IMR-90 (cell line): ENCODE measurements at regions not wholly inside any gene's neighbourhood (a gene's known extent, or its start where the extent isn't known, plus 50 kb on each side); places are given as distances from the start of the nearest gene placed in this dataset.
"Not testable (repeated sequence)": the region's sequence is repeated elsewhere in the genome, so short reads cannot be mapped to it uniquely, and the experiment has no call there.

Source experiments
- ATAC-seq: fragments of 200-7000 bp; cut with Tn5 transposase; 2 replicates; pipeline ENCODE4 v1.9.1; 2020; ENCODE audit warnings: low read depth, mild to moderate bottlenecking, moderate library complexity
- BruUV-seq: library from RNA; stranded (reverse); fragments of 400-500 nt; replicated peaks from 2 replicates; lab custom pipeline; 2021; lab: Mats Ljungman, UMichigan
- CTCF ChIA-PET: fragments of 300-600 bp; formaldehyde crosslinking; extraction: SDS; loops from one replicate; lab custom pipeline; 2021; ENCODE audit warnings: antibody characterized with exemption; lab: Yijun Ruan, JAX
- POLR2A ChIA-PET: fragments of 300-600 bp; sonication (Branson Sonifier 250); formaldehyde crosslinking; loops from one replicate; lab custom pipeline; 2022; ENCODE audit warnings: antibody characterized with exemption; ENCODE audit not compliant: unreplicated experiment; lab: Charles Lee
- DNase-seq: peaks from one replicate; pipeline ENCODE4 v3.0.0; 2013
- H2AFZ ChIP-seq: replicated peaks from 2 replicates; pipeline ENCODE3; 2013; ENCODE audit warnings: low read length, mild to moderate bottlenecking; ENCODE audit not compliant: poor library complexity
- H2AK5ac ChIP-seq: 2 replicates; pipeline ENCODE4 v1.6.1; 2013; ENCODE audit warnings: low read depth, low read length, inconsistent platforms
- H2AK9ac ChIP-seq: replicated peaks from 2 replicates; pipeline ENCODE3; 2013; ENCODE audit warnings: mild to moderate bottlenecking, low read depth, low read length, moderate library complexity; ENCODE audit not compliant: poor library complexity
- H2BK120ac ChIP-seq: 2 replicates; pipeline ENCODE4 v1.6.1; 2013; ENCODE audit warnings: low read depth, low read length, inconsistent platforms
- H2BK15ac ChIP-seq: 3 replicates; pipeline ENCODE4 v1.6.1; 2013; ENCODE audit warnings: low read depth, low read length, inconsistent platforms
- H2BK20ac ChIP-seq: 2 replicates; pipeline ENCODE4 v1.6.1; 2013; ENCODE audit warnings: low read depth, mild to moderate bottlenecking, inconsistent platforms, low read length, moderate library complexity
- H2BK5ac ChIP-seq: 2 replicates; pipeline ENCODE4 v1.6.1; 2013; ENCODE audit warnings: mild to moderate bottlenecking, low read depth, low read length, inconsistent platforms; ENCODE audit not compliant: poor library complexity, severe bottlenecking
- H3K14ac ChIP-seq: replicated peaks from 2 replicates; pipeline ENCODE4 v1.6.1; 2013; ENCODE audit warnings: low read depth, low read length, inconsistent platforms
- H3K18ac ChIP-seq: 2 replicates; pipeline ENCODE4 v1.6.1; 2013; ENCODE audit warnings: low read depth, low read length, control low read depth
- H3K23ac ChIP-seq: 2 replicates; pipeline ENCODE4 v1.6.1; 2013; ENCODE audit warnings: low read depth, low read length, inconsistent platforms
- H3K27ac ChIP-seq: 2 replicates; pipeline ENCODE4 v1.5.1; 2013; ENCODE audit warnings: mild to moderate bottlenecking, control low read depth, low read length; ENCODE audit not compliant: insufficient read depth
- H3K27me3 ChIP-seq: 2 replicates; pipeline ENCODE4 v1.6.1; 2013; ENCODE audit warnings: low read length; ENCODE audit not compliant: control insufficient read depth, insufficient read depth
- H3K36me3 ChIP-seq: 2 replicates; pipeline ENCODE4 v1.6.1; 2013; ENCODE audit warnings: low read length, mixed read lengths; ENCODE audit not compliant: control insufficient read depth, insufficient read depth
- H3K4ac ChIP-seq: 2 replicates; pipeline ENCODE4 v1.6.1; 2013; ENCODE audit warnings: low read depth, low read length, inconsistent platforms
- H3K4me1 ChIP-seq: 2 replicates; pipeline ENCODE4 v1.6.1; 2013; ENCODE audit warnings: low read length, mixed read lengths; ENCODE audit not compliant: control insufficient read depth, insufficient read depth
- H3K4me2 ChIP-seq: 2 replicates; pipeline ENCODE4 v1.6.1; 2013; ENCODE audit warnings: low read depth, mild to moderate bottlenecking, control low read depth, low read length, moderate library complexity
- H3K4me3 ChIP-seq: 2 replicates; pipeline ENCODE4 v1.5.1; 2013; ENCODE audit warnings: low read depth, mild to moderate bottlenecking, control low read depth, low read length, moderate library complexity; ENCODE audit not compliant: insufficient read depth
- H3K56ac ChIP-seq: 2 replicates; pipeline ENCODE4 v1.6.1; 2013; ENCODE audit warnings: low read length, inconsistent platforms; ENCODE audit not compliant: insufficient read depth; ENCODE audit errors: extremely low read depth
- H3K79me1 ChIP-seq, 2 experiments: 2 replicates each; pipeline ENCODE4 v1.6.1; 2013; ENCODE audit warnings: low read length in 2 of 2, inconsistent platforms in 1 of 2, low read depth in 1 of 2
- H3K9ac ChIP-seq: 2 replicates; pipeline ENCODE4 v1.6.1; 2013; ENCODE audit warnings: low read depth, low read length, control low read depth
- H3K9me1 ChIP-seq: 2 replicates; pipeline ENCODE4 v1.6.1; 2013; ENCODE audit warnings: low read length, inconsistent platforms; ENCODE audit not compliant: insufficient read depth
- H3K9me3 ChIP-seq: 2 replicates; pipeline ENCODE4 v1.6.1; 2013; ENCODE audit warnings: low read length; ENCODE audit not compliant: control insufficient read depth, insufficient read depth
- H4K20me1 ChIP-seq: 2 replicates; pipeline ENCODE4 v1.6.1; 2013; ENCODE audit warnings: low read length, inconsistent platforms; ENCODE audit not compliant: insufficient read depth
- H4K5ac ChIP-seq: 2 replicates; pipeline ENCODE4 v1.6.1; 2013; ENCODE audit warnings: mild to moderate bottlenecking, low read depth, low read length, control low read depth
- H4K8ac ChIP-seq, 2 experiments: 2 replicates each; pipeline ENCODE4 v1.6.1; 2013; ENCODE audit warnings: low read depth in 2 of 2, low read length in 2 of 2, control low read depth in 1 of 2, inconsistent platforms in 1 of 2
- H4K91ac ChIP-seq: 2 replicates; pipeline ENCODE4 v1.6.1; 2013; ENCODE audit warnings: low read depth, low read length, inconsistent platforms; ENCODE audit not compliant: insufficient read depth
- WGBS, 2 experiments: methylation state at CpG; one replicate each; pipeline versions ENCODE4 v1.1.5 to v1.1.7; 2013; ENCODE audit warnings: missing lambda C conversion rate in 2 of 2; ENCODE audit not compliant: insufficient read length in 1 of 2; ENCODE audit errors: extremely low coverage in 2 of 2; 5-methylcytosine and 5-hydroxymethylcytosine counted together
- dilution Hi-C: fragments of 300-500 bp; cut with HindIII; formaldehyde crosslinking; loops from one replicate; pipeline ENCODE4 v1.14.3; 2018; ENCODE audit warnings: low sequenced_read_pairs; ENCODE audit not compliant: unreplicated experiment
- in situ Hi-C: fragments of 300-500 bp; cut with MboI; formaldehyde crosslinking; loops from 3 replicates; pipeline ENCODE4 v1.14.3; 2019; ENCODE audit warnings: low sequenced_read_pairs, inconsistent platforms, mixed read lengths
- intact Hi-C: fragments of 100-400 bp; cut with micrococcal nuclease; formaldehyde crosslinking; loops from 2 replicates; pipeline ENCODE4 v1.10.0; 2022

- H2BK5ac ChIP-seq, H2AK9ac ChIP-seq, H3K4me2 ChIP-seq, H2BK120ac ChIP-seq, H4K8ac ChIP-seq, dilution Hi-C loops, H2BK20ac ChIP-seq, H4K91ac ChIP-seq, H2BK15ac ChIP-seq, intact Hi-C loops, BruUV-seq, H3K79me1 ChIP-seq, H3K4ac ChIP-seq, H3K4me1 ChIP-seq, H3K27ac ChIP-seq, H4K20me1 ChIP-seq, H3K36me3 ChIP-seq, H3K18ac ChIP-seq, DNase-seq, ATAC-seq, H3K56ac ChIP-seq, H3K23ac ChIP-seq, H3K9ac ChIP-seq, CTCF ChIA-PET, H4K5ac ChIP-seq, H3K14ac ChIP-seq, H3K9me1 ChIP-seq, H3K9me3 ChIP-seq, H2AK5ac ChIP-seq, in situ Hi-C loops, H2AFZ ChIP-seq, H3K4me3 ChIP-seq, POLR2A ChIA-PET: not testable (repeated sequence)
- peaks cover 10% of the 10 kb centered on the region for H3K27me3 ChIP-seq
- WGBS, 2 experiments, result no CpG with 5 or more reads among the region's 7 CpGs
These were observed 86.8 kb upstream of the ALDH3B2 start for GRCh38 chr11:67761211-67761610.

GRCh38 chr11:67759321-67759720, 84.9 kb upstream of the ALDH3B2 start:
- H3K14ac ChIP-seq, H3K18ac ChIP-seq, dilution Hi-C loops, BruUV-seq, H2BK120ac ChIP-seq, H3K4me2 ChIP-seq, H3K9me1 ChIP-seq, CTCF ChIA-PET, H4K8ac ChIP-seq, H2AK9ac ChIP-seq, H3K9me3 ChIP-seq, H3K23ac ChIP-seq, H4K5ac ChIP-seq, H3K27ac ChIP-seq, H3K79me1 ChIP-seq, DNase-seq, H4K20me1 ChIP-seq, H2BK5ac ChIP-seq, H3K4me1 ChIP-seq, H3K36me3 ChIP-seq, H3K4me3 ChIP-seq, H2BK20ac ChIP-seq, in situ Hi-C loops, H2AK5ac ChIP-seq, POLR2A ChIA-PET, H4K91ac ChIP-seq, H3K4ac ChIP-seq, intact Hi-C loops, H2AFZ ChIP-seq, H3K9ac ChIP-seq, ATAC-seq, H3K56ac ChIP-seq, H2BK15ac ChIP-seq: not testable (repeated sequence)
- WGBS, 2 experiments, result no CpG with 5 or more reads among the region's 3 CpGs
- H3K27me3 ChIP-seq, result peaks cover 10% of the 10 kb centered on the region
